ENCODE measurements at regions not wholly inside any gene's neighbourhood (a gene's known extent, or its start where the extent isn't known, plus 50 kb on each side); places are given as distances from the start of the nearest gene placed in this dataset.
A peak's percentile ranks its signal among the peaks of the same experiment; 100 is the strongest.

DNA sequence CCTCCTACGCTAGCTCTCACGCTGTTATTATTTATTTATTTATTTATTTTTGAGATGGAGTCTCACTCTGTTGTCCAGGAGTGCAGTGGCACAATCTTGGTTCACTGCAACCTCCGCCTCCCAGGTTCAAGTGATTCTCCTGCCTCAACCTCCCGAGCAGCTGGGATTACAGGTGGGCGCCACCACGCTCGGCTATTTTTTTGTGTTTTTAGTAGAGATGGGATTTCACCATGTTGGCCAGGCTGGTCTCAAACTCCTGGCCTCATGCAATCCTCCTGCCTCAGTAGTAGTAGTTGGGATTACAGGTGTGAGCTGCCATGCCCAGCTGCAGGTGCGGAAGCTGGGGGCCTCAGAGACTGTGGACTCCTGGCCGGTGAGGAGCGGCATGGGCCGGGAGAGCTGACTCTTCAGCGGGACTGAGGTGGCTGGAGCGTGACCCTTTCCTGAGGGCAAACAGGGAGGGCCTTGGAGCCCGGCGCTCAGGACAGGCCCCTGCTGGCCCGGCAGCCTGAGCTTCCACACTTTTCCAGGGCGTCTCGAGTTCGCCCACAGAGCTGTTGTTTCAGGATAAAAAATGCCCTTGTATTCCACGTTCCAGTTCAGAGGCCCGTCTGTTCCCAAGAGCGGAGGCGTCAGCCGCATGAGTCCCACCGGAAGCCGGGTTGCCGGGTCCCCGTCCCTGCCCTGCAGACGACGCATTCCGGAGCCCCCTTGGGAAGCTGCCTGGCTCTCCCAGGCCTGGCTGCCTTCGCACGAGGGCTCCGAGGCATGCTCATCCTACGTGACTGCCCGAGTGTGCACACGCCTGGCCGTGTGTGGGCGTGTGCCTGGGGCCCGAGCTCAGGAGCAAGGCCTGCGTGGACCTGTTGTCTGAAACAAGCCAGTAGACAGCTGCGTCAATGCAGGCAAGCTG, 126.2 kb downstream of the SIK1 start:
- Histone ChIP-seq H3K4me1 (ENCODE audit: control insufficient read depth, insufficient read depth, low read length) (peaks cover 24% of the 10 kb centered on the region), H3K9me3 (ENCODE audit: control insufficient read depth, insufficient read depth, low read length) (no peaks in the 10 kb centered on the region), H3K4me3 (ENCODE audit: low read depth, low read length) (no peak overlapping the region), H3K27me3 (ENCODE audit: control insufficient read depth, insufficient read depth, low read length) (no peaks in the 10 kb centered on the region), H3K27ac (ENCODE audit: low read depth, low read length) (no peak overlapping the region), H3K36me3 (ENCODE audit: control insufficient read depth, insufficient read depth, low read length) (no peaks in the 10 kb centered on the region)
- WGBS (ENCODE audit: insufficient coverage) = 57% methylated on average over 39 of the region's 42 CpGs
- DNase-seq (ENCODE audit: low read depth in 4 of 6, low spot score in 6 of 6) = peak in 1 of 6 donors; percentile 40

DNA sequence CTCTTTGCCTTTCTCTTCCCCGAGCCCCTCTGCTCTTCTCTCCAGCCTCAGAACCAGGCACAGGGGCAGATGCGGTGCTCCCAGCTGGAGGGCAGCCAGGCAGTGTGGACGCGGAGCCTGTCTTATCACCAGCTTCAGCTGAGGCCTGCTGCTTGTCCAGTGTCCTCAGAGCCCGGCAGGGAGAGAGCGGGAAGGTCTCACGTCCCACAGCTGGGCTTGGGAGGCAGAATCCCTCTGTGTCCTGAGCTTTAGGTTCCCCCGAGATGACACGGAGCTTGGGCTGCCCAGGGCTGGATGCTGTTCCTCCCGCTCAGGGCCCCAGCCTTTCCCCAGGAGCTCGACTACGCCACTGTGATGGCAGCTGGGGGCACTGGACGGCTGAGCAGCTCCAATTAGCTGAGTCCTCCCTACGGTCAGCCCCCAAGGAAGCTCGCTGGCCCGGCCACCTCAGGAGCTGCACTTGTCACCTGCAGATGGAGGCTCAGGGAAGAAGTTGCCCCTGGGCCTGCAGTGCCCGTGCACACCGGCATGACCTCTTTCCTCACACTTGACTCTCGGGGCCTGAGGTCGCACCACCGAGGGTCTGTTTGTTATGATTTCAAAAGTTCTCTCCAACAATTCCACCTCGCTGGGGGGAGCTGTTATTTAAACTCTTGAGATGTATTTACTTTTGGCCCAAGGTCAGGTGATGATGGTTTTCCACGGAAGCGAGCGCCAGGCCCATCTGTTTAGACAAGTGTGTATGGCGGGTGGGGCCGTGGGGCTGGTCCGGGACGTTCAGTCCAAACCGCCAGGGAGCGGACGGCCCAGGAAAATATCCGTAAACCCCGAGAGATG, 127.3 kb downstream of the SIK1 start:
- 72% methylated on average over 22 of the region's 34 CpGs for WGBS (ENCODE audit: insufficient coverage)
- Histone ChIP-seq H3K27ac (ENCODE audit: low read depth, low read length) (peak overlapping the region; percentile 3), H3K9me3 (ENCODE audit: control insufficient read depth, insufficient read depth, low read length) (no peaks in the 10 kb centered on the region), H3K27me3 (ENCODE audit: control insufficient read depth, insufficient read depth, low read length) (no peaks in the 10 kb centered on the region), H3K36me3 (ENCODE audit: control insufficient read depth, insufficient read depth, low read length) (no peaks in the 10 kb centered on the region), H3K4me1 (ENCODE audit: control insufficient read depth, insufficient read depth, low read length) (peaks cover 24% of the 10 kb centered on the region), H3K4me3 (ENCODE audit: low read depth, low read length) (no peak overlapping the region)
- peak in 1 of 6 donors; percentile 66 for DNase-seq (ENCODE audit: low read depth in 4 of 6, low spot score in 6 of 6)

DNA sequence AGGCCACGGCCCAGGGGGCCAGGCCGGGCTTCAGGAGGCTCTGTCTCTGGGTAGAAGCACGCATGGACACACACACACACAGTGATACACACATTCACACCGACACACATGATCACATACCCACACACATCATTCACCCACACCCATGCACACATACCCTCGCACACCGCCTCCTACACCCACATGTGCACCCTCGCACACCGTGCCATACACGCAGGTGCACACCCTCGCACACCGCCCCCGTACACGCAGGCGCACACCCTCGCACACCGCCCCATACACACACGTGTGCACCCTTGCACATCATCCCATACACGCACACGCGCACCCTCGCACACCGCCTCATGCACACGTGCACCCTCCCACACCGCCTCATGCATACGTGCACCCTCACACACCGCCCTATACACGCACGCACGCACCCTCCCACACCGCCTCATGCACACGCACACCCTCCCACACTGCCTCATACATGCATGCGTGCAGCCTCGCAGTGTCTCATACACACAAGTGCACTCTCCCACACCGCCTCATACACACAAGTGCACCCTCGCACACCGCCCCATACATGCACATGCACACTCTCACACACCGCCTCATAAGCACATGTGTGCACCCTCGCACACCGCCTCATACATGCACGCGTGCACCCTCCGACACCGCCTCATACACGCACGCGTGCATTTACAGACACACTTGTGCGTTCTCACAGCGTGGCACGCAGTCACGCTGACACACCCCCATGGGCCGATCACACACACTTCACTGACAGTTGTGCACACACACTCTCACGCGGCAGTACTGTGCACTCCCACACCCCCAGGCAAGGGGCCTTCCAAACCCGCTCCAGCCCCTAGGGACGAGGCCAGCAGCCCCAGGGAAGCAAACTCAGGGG, 128.1 kb downstream of the SIK1 start:
- DNase-seq (ENCODE audit: low read depth in 4 of 6, low spot score in 6 of 6) = no peak
- H3K4me3 ChIP-seq (ENCODE audit: low read depth, low read length) = no peak overlapping the region
- 97% methylated on average over 53 of the region's 55 CpGs for WGBS (ENCODE audit: insufficient coverage)
- no peaks in the 10 kb centered on the region for H3K36me3 ChIP-seq (ENCODE audit: control insufficient read depth, insufficient read depth, low read length)
- H3K27ac ChIP-seq (ENCODE audit: low read depth, low read length) = no peak overlapping the region
- H3K9me3 ChIP-seq (ENCODE audit: control insufficient read depth, insufficient read depth, low read length) = no peaks in the 10 kb centered on the region
- no peaks in the 10 kb centered on the region for H3K27me3 ChIP-seq (ENCODE audit: control insufficient read depth, insufficient read depth, low read length)
- peaks cover 28% of the 10 kb centered on the region for H3K4me1 ChIP-seq (ENCODE audit: control insufficient read depth, insufficient read depth, low read length)

DNA sequence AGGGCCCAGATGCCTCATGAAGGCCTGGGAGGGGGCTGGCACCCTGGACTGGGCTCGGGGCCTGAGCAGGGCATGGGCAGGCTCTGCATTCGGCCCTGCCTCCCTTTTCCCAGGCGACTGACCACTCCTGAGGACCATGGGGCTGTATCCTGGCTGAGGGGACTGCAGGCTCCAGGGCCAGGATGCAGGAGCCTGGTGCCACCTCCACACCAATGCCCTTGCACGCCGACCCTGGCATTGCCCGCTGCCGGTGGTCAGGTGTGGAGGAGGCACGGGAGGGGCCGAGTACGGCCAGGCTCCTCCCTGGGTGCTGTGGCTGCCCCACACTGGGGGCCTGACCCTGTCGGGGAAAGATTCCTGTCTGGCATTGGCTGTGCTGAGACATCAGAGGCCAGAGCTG, 128.9 kb downstream of the SIK1 start:
- H3K4me3 ChIP-seq (ENCODE audit: low read depth, low read length) = no peak overlapping the region
- H3K27ac ChIP-seq (ENCODE audit: low read depth, low read length) = no peak overlapping the region
- DNase-seq (ENCODE audit: low read depth in 4 of 6, low spot score in 6 of 6) = no peak
- no peaks in the 10 kb centered on the region for H3K36me3 ChIP-seq (ENCODE audit: control insufficient read depth, insufficient read depth, low read length)
- 87% methylated on average over 11 of the region's 11 CpGs for WGBS (ENCODE audit: insufficient coverage)
- no peaks in the 10 kb centered on the region for H3K9me3 ChIP-seq (ENCODE audit: control insufficient read depth, insufficient read depth, low read length)
- peaks cover 28% of the 10 kb centered on the region for H3K4me1 ChIP-seq (ENCODE audit: control insufficient read depth, insufficient read depth, low read length)
- no peaks in the 10 kb centered on the region for H3K27me3 ChIP-seq (ENCODE audit: control insufficient read depth, insufficient read depth, low read length)

DNA sequence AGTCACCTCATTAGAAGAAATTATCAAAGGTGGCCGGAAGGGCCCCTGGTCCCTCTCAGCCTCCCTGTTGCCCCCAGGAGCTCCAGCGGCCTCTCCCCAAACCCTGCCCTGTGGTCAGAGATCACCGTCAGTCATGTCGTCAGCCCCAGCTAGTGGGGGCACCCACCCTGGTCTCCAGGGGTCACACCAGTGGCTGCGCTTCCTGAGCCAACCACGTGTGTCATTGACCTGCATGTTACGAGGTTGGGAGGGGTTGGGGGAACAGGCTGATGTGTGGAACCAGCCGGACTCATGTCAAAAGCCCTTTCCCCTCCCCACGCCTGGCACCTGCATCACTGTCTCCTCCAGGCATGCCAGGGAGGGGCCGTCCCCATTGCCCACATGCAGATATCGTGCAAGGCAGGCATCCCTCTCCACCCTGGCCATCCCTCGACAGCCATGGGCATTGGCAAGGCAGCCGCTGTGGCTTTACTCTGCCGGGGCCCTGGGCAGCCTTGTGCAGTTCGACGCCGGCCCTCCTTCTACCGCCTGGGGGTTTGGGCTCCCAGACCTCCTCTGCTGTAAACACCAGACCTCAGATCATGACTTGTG, 128.7 kb downstream of the CRYAA start:
- H3K27ac ChIP-seq (ENCODE audit: low read depth, low read length) = no peak overlapping the region
- DNase-seq (ENCODE audit: low read depth in 4 of 6, low spot score in 6 of 6) = no peak
- H3K9me3 ChIP-seq (ENCODE audit: control insufficient read depth, insufficient read depth, low read length) = no peaks in the 10 kb centered on the region
- H3K36me3 ChIP-seq (ENCODE audit: control insufficient read depth, insufficient read depth, low read length) = no peaks in the 10 kb centered on the region
- no peak overlapping the region for H3K4me3 ChIP-seq (ENCODE audit: low read depth, low read length)
- H3K27me3 ChIP-seq (ENCODE audit: control insufficient read depth, insufficient read depth, low read length) = no peaks in the 10 kb centered on the region
- 92% methylated on average over 17 of the region's 18 CpGs for WGBS (ENCODE audit: insufficient coverage)
- peaks cover 28% of the 10 kb centered on the region for H3K4me1 ChIP-seq (ENCODE audit: control insufficient read depth, insufficient read depth, low read length)

DNA sequence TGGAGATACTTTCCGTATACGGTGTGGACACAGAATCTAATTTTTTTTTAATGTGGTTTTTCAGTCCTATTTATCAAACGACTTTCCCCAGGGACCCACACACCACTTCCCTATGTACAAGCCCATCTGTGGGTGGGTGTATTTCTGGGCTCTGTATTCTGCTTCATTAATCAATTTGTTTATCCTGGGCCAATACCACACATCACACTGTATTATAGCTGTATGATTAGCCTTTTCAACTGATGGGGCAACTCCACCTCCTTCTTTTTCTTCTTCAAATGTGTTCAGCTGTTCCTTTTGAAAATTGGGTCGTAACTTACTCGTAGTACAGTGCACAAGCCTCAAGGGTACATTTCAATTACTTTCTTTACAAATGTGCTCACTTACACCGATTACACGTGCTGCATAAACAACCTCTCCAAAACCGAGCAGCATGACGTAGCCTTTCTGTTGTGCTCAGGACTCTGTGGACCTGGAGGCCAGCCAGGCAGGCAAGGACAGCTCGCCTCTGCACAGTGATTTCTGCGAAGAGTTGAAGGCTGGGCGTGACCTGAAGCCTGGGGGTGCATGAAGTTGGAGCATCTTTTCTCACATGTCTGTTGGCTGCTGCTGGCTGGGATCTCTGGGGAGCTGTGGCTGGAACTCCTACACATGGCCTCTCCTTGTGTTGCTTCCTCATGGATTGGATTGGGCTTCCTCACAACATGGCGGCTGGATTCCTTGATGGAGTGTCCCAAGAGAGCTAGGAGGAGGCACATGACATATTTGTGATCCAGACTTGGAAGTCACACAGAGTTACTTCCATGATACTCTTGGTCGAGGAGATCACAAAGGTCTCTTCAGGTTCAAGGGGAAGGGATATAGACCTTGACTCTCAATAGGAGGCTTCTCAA, 126.5 kb downstream of the CRYAA start:
- H3K36me3 ChIP-seq (ENCODE audit: control insufficient read depth, insufficient read depth, low read length) = no peaks in the 10 kb centered on the region
- DNase-seq (ENCODE audit: low read depth in 4 of 6, low spot score in 6 of 6) = peak in 2 of 6 donors; percentile 28 to 83
- no peak overlapping the region for H3K4me3 ChIP-seq (ENCODE audit: low read depth, low read length)
- H3K27me3 ChIP-seq (ENCODE audit: control insufficient read depth, insufficient read depth, low read length) = no peaks in the 10 kb centered on the region
- H3K27ac ChIP-seq (ENCODE audit: low read depth, low read length) = no peak overlapping the region
- H3K4me1 ChIP-seq (ENCODE audit: control insufficient read depth, insufficient read depth, low read length) = peaks cover 28% of the 10 kb centered on the region
- WGBS (ENCODE audit: insufficient coverage) = 64% methylated on average over 8 of the region's 14 CpGs
- no peaks in the 10 kb centered on the region for H3K9me3 ChIP-seq (ENCODE audit: control insufficient read depth, insufficient read depth, low read length)

DNA sequence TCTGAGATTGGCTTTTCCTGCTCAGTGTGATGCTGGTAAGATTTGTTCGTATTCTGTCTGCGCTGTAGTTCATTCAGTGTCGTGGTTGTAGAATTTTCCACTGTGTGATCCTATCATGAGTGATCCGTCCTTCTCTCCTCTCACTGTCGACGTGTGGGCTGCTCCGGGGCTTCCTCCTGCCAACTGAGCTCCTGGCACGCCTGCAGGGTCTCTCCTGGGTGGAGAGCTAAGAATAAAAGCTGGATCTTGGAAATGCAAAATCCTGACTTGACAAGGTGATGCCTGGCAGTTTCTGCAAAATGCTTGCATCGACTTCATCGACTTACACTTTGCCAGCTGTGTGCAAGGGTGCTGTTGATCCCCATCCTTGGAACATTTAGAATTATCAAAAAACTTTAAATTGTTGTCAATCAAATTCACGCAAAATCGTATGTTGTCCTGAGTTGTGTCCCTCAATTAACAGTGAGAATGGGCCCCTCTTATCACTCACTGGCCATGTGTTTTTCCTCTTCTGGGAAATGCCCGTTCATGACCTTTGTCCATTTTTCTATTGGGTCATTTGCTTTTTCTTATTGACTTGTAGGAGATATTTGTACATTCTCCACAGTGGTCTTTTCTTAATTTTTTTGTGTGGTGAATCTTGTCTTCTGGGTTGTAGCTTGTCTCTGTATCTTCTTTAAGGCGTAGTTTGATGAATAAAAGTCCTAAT, 125.5 kb downstream of the CRYAA start:
- H3K27me3 ChIP-seq (ENCODE audit: control insufficient read depth, insufficient read depth, low read length) = no peaks in the 10 kb centered on the region
- WGBS (ENCODE audit: insufficient coverage) = 56% methylated on average over 7 of the region's 14 CpGs
- H3K27ac ChIP-seq (ENCODE audit: low read depth, low read length) = no peak overlapping the region
- no peaks in the 10 kb centered on the region for H3K9me3 ChIP-seq (ENCODE audit: control insufficient read depth, insufficient read depth, low read length)
- DNase-seq (ENCODE audit: low read depth in 4 of 6, low spot score in 6 of 6) = peak in 1 of 6 donors; percentile 61
- H3K4me1 ChIP-seq (ENCODE audit: control insufficient read depth, insufficient read depth, low read length) = peaks cover 34% of the 10 kb centered on the region
- no peak overlapping the region for H3K4me3 ChIP-seq (ENCODE audit: low read depth, low read length)
- H3K36me3 ChIP-seq (ENCODE audit: control insufficient read depth, insufficient read depth, low read length) = no peaks in the 10 kb centered on the region

DNA sequence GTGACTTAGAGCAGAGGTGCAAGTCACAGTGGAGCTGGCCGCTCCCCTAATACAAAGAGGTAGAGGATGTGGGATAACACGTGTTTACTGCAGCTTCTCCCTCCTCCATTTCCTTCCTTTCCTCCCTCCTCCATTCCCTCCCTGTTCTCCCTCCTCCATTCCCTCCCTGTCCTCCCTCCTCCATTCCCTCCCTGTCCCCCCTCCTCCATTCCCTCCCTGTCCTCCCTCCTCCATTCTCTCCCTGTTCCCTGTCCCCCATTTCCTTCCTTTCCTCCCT, 124.0 kb downstream of the CRYAA start:
- DNase-seq (ENCODE audit: low read depth in 4 of 6, low spot score in 6 of 6) = no peak
- no CpG with 5 or more reads among the region's 2 CpGs for WGBS (ENCODE audit: insufficient coverage)

More for the DNA sequence above, 124.0 kb downstream of the CRYAA start:
- H3K4me3 ChIP-seq (ENCODE audit: low read depth, low read length) = no peak overlapping the region
- H3K27ac ChIP-seq (ENCODE audit: low read depth, low read length) = no peak overlapping the region
- peaks cover 31% of the 10 kb centered on the region for H3K4me1 ChIP-seq (ENCODE audit: control insufficient read depth, insufficient read depth, low read length)
- no peaks in the 10 kb centered on the region for H3K27me3 ChIP-seq (ENCODE audit: control insufficient read depth, insufficient read depth, low read length)
- no peaks in the 10 kb centered on the region for H3K36me3 ChIP-seq (ENCODE audit: control insufficient read depth, insufficient read depth, low read length)
- no peaks in the 10 kb centered on the region for H3K9me3 ChIP-seq (ENCODE audit: control insufficient read depth, insufficient read depth, low read length)

Measured in spinal cord (tissue), 9 donors.